Mesodermal cell (in vitro differentiated cells): ENCODE measurements at regions not wholly inside any gene's neighbourhood (a gene's known extent, or its start where the extent isn't known, plus 50 kb on each side); places are given as distances from the start of the nearest gene placed in this dataset.

ENCODE experiments used
- H3K27ac ChIP-seq: 2 replicates; pipeline ENCODE4 v1.7.0; 2013; ENCODE audit warnings: mild to moderate bottlenecking, low read depth, low read length, moderate library complexity; ENCODE audit not compliant: severe bottlenecking
- H3K36me3 ChIP-seq: 2 replicates; pipeline ENCODE4 v1.7.1; 2013; ENCODE audit warnings: mild to moderate bottlenecking, low read length, moderate library complexity; ENCODE audit not compliant: control insufficient read depth, insufficient read depth
- H3K4me1 ChIP-seq: one replicate; pipeline ENCODE4 v1.7.1; 2013; ENCODE audit warnings: mild to moderate bottlenecking, low read length; ENCODE audit not compliant: insufficient read depth, control insufficient read depth, poor library complexity, severe bottlenecking
- H3K4me3 ChIP-seq: 2 replicates; pipeline ENCODE4 v1.7.0; 2013; ENCODE audit warnings: low read length, control low read depth, mild to moderate bottlenecking; ENCODE audit not compliant: insufficient read depth, poor library complexity, severe bottlenecking; ENCODE audit errors: extremely low read depth
- H3K9me3 ChIP-seq: 2 replicates; pipeline ENCODE4 v1.7.1; 2013; ENCODE audit warnings: mild to moderate bottlenecking, low read length, moderate library complexity; ENCODE audit not compliant: control insufficient read depth
- WGBS, 2 experiments: methylation state at CpG; one replicate each; pipeline ENCODE4 v1.1.5; 2013; ENCODE audit warnings: missing lambda C conversion rate in 2 of 2; ENCODE audit not compliant: insufficient coverage in 2 of 2; 5-methylcytosine and 5-hydroxymethylcytosine counted together

DNA sequence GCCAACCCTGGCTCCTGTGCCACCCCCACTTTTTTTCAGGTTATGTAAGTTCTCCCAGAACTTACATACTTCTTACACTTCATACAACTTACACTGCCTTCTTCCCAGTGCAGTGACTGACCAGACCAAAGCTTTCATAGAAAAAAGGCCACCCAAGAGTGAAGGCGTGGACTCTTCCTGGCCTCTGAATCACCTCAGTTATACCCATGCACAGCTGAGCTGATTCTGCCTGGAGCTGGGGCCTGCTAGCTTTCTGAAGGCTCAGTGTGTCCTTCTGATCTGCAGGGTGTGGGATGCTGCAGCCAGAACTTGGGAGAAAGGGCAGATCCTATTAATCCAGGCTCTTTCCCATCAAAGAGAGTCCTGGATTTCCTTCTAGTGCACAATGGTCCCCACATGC lies 216.1 kb downstream of the TTC32 start:
- H3K36me3 ChIP-seq: no peaks in the 10 kb centered on the region
- H3K4me3 ChIP-seq: no peak overlapping the region
- no peak overlapping the region for H3K27ac ChIP-seq
- no peaks in the 10 kb centered on the region for H3K9me3 ChIP-seq
- 100% methylated on average over 1 of the region's 1 CpG; no CpG with 5 or more reads in 1 of the 2 experiments for WGBS, 2 experiments
- no peaks in the 10 kb centered on the region for H3K4me1 ChIP-seq

DNA sequence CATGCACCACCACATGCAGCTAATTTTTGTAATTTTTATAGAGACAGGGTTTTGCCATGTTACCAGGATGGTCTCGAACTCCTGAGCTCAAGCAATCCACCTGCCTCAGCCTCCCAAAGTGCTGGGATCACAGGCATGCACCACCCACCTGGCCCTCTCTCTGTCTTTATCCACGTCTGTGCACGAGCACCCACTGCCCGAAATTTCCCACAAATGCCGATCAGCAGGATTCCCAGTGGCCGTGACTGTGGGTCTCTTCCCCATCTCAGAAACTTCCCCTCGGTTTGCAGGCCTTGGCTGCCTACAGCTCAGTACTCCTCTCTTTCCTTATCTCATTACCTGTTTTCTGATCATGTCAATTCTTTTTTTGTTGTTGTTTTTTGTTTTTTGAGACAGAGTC lies 217.3 kb downstream of the TTC32 start:
- Histone ChIP-seq H3K27ac (no peak overlapping the region), H3K4me3 (no peak overlapping the region), H3K4me1 (no peaks in the 10 kb centered on the region), H3K36me3 (no peaks in the 10 kb centered on the region), H3K9me3 (no peaks in the 10 kb centered on the region)
- WGBS, 2 experiments: 79 to 87% methylated on average over 3 to 6 of the region's 7 CpGs

DNA sequence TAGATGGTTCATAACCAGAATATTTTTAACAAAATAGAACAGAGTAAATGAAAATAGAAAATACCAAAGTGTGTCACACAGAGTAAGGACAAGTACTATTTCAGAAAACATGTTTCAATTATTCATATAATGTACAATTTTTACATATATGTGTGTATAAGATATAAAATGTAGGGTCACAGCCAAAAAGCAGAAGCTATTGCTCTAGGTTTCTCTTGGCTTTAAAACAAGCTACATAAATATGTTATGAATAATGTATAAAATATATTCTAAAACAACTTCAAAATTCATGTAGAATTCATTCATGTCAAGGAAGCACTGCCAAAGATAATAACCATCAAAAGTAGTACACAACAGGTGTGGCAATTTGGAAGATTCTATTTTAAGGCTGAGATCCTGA lies 218.2 kb downstream of the TTC32 start:
- no peaks in the 10 kb centered on the region for H3K4me1 ChIP-seq
- no peak overlapping the region for H3K27ac ChIP-seq
- H3K9me3 ChIP-seq: no peaks in the 10 kb centered on the region
- H3K36me3 ChIP-seq: no peaks in the 10 kb centered on the region
- no peak overlapping the region for H3K4me3 ChIP-seq

GRCh38 chr2:19682493-19682892 lies 219.3 kb downstream of the TTC32 start:
- no peak overlapping the region for H3K4me3 ChIP-seq
- H3K9me3 ChIP-seq: no peaks in the 10 kb centered on the region
- no peaks in the 10 kb centered on the region for H3K4me1 ChIP-seq
- no peak overlapping the region for H3K27ac ChIP-seq
- WGBS, 2 experiments: 92% methylated on average over 1 of the region's 1 CpG
- no peaks in the 10 kb centered on the region for H3K36me3 ChIP-seq

DNA sequence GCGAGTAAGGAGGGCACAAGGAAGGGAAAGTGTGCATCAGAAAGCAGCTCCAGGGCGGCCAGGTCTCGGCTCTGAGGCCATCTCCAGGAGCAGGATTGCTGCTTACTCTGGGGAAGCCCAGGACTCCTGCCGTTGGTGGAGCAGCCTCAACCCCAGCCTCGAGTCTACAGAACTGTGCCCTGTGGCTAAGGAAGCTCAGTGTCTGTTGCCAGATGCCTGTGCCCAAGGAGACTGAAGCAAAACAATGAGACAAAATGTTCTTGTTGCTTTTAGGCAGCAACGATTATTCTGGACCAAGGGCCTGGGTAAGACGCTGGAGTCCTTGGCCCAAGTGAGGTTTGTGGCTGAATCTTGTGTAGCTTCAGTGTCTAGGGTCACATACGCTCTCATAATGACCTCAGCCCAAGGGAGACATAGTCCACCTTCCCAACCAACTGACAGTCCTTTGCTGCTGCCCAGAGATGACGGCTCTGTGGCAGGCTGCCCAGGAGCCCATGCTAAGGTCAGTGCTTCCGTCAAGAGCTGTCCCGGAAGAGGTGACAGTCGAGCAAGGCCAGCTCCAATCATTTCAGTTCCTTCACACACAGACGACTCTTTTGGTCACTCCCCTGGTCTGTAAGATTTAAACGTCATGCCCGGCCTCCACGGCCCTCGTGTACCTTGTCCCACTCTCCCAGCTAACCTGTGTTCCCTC lies 223.8 kb downstream of the TTC32 start:
- WGBS, 2 experiments: 81 to 82% methylated on average over 17 of the region's 17 CpGs
- Histone ChIP-seq H3K4me1 (peaks cover 3% of the 10 kb centered on the region), H3K27ac (no peak overlapping the region), H3K36me3 (no peaks in the 10 kb centered on the region), H3K4me3 (no peak overlapping the region), H3K9me3 (no peaks in the 10 kb centered on the region)

- H3K4me3 ChIP-seq: no peak overlapping the region
- H3K4me1 ChIP-seq: peaks cover 3% of the 10 kb centered on the region
These were observed 224.5 kb downstream of the TTC32 start for GRCh38 chr2:19677215-19677777.

GRCh38 chr2:19676770-19677169 lies 225.0 kb downstream of the TTC32 start:
- 73 to 80% methylated on average over 5 to 6 of the region's 6 CpGs for WGBS, 2 experiments
- Histone ChIP-seq H3K27ac (no peak overlapping the region), H3K36me3 (no peaks in the 10 kb centered on the region)

More at GRCh38 chr2:19677215-19677777, 224.5 kb downstream of the TTC32 start:
- Histone ChIP-seq H3K36me3 (no peaks in the 10 kb centered on the region), H3K9me3 (no peaks in the 10 kb centered on the region), H3K27ac (no peak overlapping the region)
- WGBS, 2 experiments: 90 to 94% methylated on average over 4 to 5 of the region's 5 CpGs

GRCh38 chr2:19675856-19676460 lies 225.8 kb downstream of the TTC32 start:
- H3K27ac ChIP-seq: peak overlapping the region; percentile 33
- no peaks in the 10 kb centered on the region for H3K9me3 ChIP-seq
- H3K4me1 ChIP-seq: peaks cover 3% of the 10 kb centered on the region
- H3K4me3 ChIP-seq: no peak overlapping the region
- 92 to 94% methylated on average over 9 to 13 of the region's 13 CpGs for WGBS, 2 experiments
- no peaks in the 10 kb centered on the region for H3K36me3 ChIP-seq

More at GRCh38 chr2:19676770-19677169, 225.0 kb downstream of the TTC32 start:
- H3K4me1 ChIP-seq: peaks cover 3% of the 10 kb centered on the region
- no peak overlapping the region for H3K4me3 ChIP-seq
- no peaks in the 10 kb centered on the region for H3K9me3 ChIP-seq

- H3K27ac ChIP-seq: peak overlapping the region; percentile 33
- H3K4me1 ChIP-seq: peaks cover 3% of the 10 kb centered on the region
- no peaks in the 10 kb centered on the region for H3K36me3 ChIP-seq
- 70 to 86% methylated on average over 12 to 13 of the region's 13 CpGs for WGBS, 2 experiments
- no peak overlapping the region for H3K4me3 ChIP-seq
- H3K9me3 ChIP-seq: no peaks in the 10 kb centered on the region
These were observed 226.7 kb downstream of the TTC32 start for GRCh38 chr2:19675003-19675629.

- peak overlapping the region; percentile 33 for H3K27ac ChIP-seq
- H3K36me3 ChIP-seq: no peaks in the 10 kb centered on the region
- WGBS, 2 experiments: 68 to 71% methylated on average over 2 to 7 of the region's 16 CpGs
- H3K9me3 ChIP-seq: no peaks in the 10 kb centered on the region
- H3K4me3 ChIP-seq: no peak overlapping the region
- H3K4me1 ChIP-seq: peaks cover 3% of the 10 kb centered on the region
These were observed 227.5 kb downstream of the TTC32 start for GRCh38 chr2:19674051-19675002.
